Smooth muscle cell (in vitro differentiated cells): ENCODE measurements at regions not wholly inside any gene's neighbourhood (a gene's known extent, or its start where the extent isn't known, plus 50 kb on each side); places are given as distances from the start of the nearest gene placed in this dataset.

ENCODE experiments used
- DNase-seq: peaks from one replicate; lab custom pipeline; 2025; ENCODE audit not compliant: unreplicated experiment; lab: John Stamatoyannopoulos, UW
- H2AFZ ChIP-seq: fragments of 200-600 bp; sonication (generic); 2 replicates; pipeline ENCODE4 v1.6.0; 2016; ENCODE audit warnings: antibody characterized with exemption, low read depth, mild to moderate bottlenecking
- H3F3A ChIP-seq: fragments of 200-600 bp; sonication (generic); 2 replicates; pipeline ENCODE4 v1.6.0; 2017; ENCODE audit warnings: antibody characterized with exemption, low read depth
- H3K27ac ChIP-seq: fragments of 200-600 bp; sonication (generic); 2 replicates; pipeline ENCODE4 v1.5.1; 2016; ENCODE audit warnings: low read depth, mild to moderate bottlenecking
- H3K27me3 ChIP-seq: fragments of 200-600 bp; sonication (generic); 2 replicates; pipeline ENCODE4 v1.6.1; 2016; ENCODE audit warnings: low read depth, mild to moderate bottlenecking
- H3K36me3 ChIP-seq: fragments of 200-600 bp; sonication (generic); 2 replicates; pipeline ENCODE4 v1.5.1; 2016; ENCODE audit warnings: low read depth
- H3K4me1 ChIP-seq: fragments of 200-600 bp; sonication (generic); 2 replicates; pipeline ENCODE4 v1.5.1; 2016; ENCODE audit warnings: low read depth
- H3K4me2 ChIP-seq: fragments of 200-600 bp; sonication (generic); 2 replicates; pipeline ENCODE4 v1.6.0; 2016; ENCODE audit warnings: mild to moderate bottlenecking
- H3K4me3 ChIP-seq: fragments of 200-600 bp; sonication (generic); 2 replicates; pipeline ENCODE4 v1.5.1; 2016; ENCODE audit warnings: mild to moderate bottlenecking
- H3K79me2 ChIP-seq: fragments of 200-600 bp; sonication (generic); 2 replicates; pipeline ENCODE4 v1.6.0; 2016; ENCODE audit warnings: low read depth, mild to moderate bottlenecking
- H3K9ac ChIP-seq: fragments of 200-600 bp; sonication (generic); 2 replicates; pipeline ENCODE4 v1.6.0; 2016; ENCODE audit warnings: low read depth
- H3K9me3 ChIP-seq: fragments of 200-600 bp; sonication (generic); replicated peaks from 2 replicates; pipeline ENCODE4 v1.5.1; 2016; ENCODE audit warnings: low read depth
- H4K20me1 ChIP-seq: fragments of 200-600 bp; sonication (generic); 2 replicates; pipeline ENCODE4 v1.6.0; 2016; ENCODE audit warnings: low read depth
- WGBS: methylation state at CpG from one replicate; pipeline ENCODE4 v1.1.7; 2016; ENCODE audit warnings: low lambda C conversion rate; 5-methylcytosine and 5-hydroxymethylcytosine counted together
- TF ChIP-seq, protein P1 (sequence below): fragments of 200-600 bp; sonication (generic); IDR thresholded peaks from 2 replicates; pipeline ENCODE4 v1.5.1; 2017; ENCODE audit warnings: borderline replicate concordance, mild to moderate bottlenecking, antibody characterized with exemption; ENCODE audit not compliant: insufficient read depth, poor library complexity, severe bottlenecking

DNA sequence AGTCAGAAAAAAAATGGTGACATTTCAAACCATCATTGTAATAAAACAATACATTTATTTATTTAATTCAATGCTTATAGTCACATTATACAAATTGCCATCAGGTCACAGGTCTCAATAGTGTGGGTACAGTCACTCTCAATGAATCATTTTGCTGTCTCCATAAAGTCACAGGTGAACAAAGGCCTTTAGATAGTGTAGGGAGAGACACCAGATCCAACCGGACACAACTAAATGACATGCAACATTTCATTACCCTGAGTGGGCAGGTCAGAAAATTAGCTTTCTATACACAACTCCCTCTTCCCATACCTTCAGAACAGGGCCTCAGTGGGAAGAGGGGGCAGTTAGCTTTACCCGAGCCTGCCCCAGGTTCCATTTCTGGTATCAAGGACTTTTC is 63.2 kb downstream of the STYXL2 start:
- DNase-seq, result no peak
- H3K9ac ChIP-seq, result no peak overlapping the region
- H3K79me2 ChIP-seq, result no peaks in the 10 kb centered on the region
- no peak overlapping the region for H3K27ac ChIP-seq
- no peak overlapping the region for H3K4me3 ChIP-seq
- H3K9me3 ChIP-seq, result no peaks in the 10 kb centered on the region
- 98% methylated on average over 2 of the region's 2 CpGs for WGBS
- H4K20me1 ChIP-seq, result no peaks in the 10 kb centered on the region
- no peak overlapping the region for H2AFZ ChIP-seq
- H3K4me1 ChIP-seq, result no peaks in the 10 kb centered on the region
- no peaks in the 10 kb centered on the region for H3K36me3 ChIP-seq
- TF ChIP-seq, protein P1, sequence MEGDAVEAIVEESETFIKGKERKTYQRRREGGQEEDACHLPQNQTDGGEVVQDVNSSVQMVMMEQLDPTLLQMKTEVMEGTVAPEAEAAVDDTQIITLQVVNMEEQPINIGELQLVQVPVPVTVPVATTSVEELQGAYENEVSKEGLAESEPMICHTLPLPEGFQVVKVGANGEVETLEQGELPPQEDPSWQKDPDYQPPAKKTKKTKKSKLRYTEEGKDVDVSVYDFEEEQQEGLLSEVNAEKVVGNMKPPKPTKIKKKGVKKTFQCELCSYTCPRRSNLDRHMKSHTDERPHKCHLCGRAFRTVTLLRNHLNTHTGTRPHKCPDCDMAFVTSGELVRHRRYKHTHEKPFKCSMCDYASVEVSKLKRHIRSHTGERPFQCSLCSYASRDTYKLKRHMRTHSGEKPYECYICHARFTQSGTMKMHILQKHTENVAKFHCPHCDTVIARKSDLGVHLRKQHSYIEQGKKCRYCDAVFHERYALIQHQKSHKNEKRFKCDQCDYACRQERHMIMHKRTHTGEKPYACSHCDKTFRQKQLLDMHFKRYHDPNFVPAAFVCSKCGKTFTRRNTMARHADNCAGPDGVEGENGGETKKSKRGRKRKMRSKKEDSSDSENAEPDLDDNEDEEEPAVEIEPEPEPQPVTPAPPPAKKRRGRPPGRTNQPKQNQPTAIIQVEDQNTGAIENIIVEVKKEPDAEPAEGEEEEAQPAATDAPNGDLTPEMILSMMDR, result no peak
- no peaks in the 10 kb centered on the region for H3K27me3 ChIP-seq
- H3K4me2 ChIP-seq, result no peak overlapping the region
- H3F3A ChIP-seq, result no peaks in the 10 kb centered on the region

DNA sequence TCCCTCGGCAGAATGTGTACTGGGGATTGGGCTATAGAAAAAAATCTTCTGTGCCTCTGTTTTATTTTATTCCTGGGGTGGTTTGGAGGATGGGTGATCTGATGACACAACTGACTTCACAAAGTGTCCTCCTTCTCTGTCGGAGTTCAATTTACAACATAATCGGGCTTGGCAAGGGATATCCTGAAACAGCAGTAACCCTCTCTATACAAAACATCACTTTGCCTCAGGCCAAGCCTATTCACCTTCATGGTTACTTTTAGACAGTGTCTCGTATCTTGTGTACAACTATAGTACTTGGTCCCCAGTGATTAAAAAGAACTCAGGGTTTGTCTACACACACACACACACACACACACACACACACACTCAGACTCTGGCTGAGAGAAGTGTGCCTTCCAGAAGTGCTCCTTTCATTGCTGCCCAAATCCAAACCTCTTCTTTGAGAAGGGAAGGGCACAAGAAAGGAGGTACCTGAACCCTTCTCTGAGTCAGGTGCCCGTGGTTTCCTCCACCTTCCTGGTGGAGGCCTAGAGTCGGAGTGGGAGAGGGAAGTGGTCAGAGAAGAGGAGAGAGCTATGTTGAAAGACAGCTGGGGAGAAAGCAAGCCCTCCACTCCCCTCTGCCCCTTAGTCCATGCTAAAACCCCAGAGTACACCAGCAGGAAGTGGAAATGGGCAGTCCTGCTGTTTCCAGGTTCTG is 62.4 kb upstream of the POU2F1 start:
- no peaks in the 10 kb centered on the region for H3K79me2 ChIP-seq
- H3K36me3 ChIP-seq, result no peaks in the 10 kb centered on the region
- no peaks in the 10 kb centered on the region for H3K27me3 ChIP-seq
- no peak overlapping the region for H3K9ac ChIP-seq
- no peaks in the 10 kb centered on the region for H3K9me3 ChIP-seq
- H3K4me2 ChIP-seq, result no peak overlapping the region
- WGBS, result 58% methylated on average over 6 of the region's 6 CpGs
- H2AFZ ChIP-seq, result no peak overlapping the region
- no peak overlapping the region for H3K4me3 ChIP-seq
- no peaks in the 10 kb centered on the region for H3F3A ChIP-seq
- TF ChIP-seq, protein P1, result no peak
- H4K20me1 ChIP-seq, result no peaks in the 10 kb centered on the region
- no peak overlapping the region for H3K27ac ChIP-seq
- H3K4me1 ChIP-seq, result peaks cover 8% of the 10 kb centered on the region
- no peak for DNase-seq

DNA sequence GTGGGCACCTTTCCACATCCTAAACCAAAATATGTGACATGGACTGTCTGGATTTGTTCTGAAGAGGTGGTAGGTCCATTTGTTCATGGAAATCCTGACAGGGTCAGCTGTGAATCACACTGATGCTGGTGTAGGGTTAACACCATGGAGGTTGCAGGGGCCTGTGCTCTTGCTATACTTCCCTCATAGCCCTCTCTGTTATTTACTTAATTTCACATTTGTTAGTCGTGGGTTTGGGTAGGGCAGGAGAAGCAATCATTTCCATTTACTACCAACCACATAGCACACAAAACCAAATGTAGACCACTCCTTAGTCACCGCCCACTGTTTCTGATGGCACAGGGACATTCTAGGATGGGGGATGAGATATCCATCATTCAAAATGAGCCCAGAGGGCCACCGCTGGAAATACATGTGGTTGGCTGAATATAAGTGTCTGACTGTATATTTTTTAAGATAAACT is 61.8 kb upstream of the POU2F1 start:
- H3K79me2 ChIP-seq, result no peaks in the 10 kb centered on the region
- TF ChIP-seq, protein P1, result no peak
- no peak overlapping the region for H3K9ac ChIP-seq
- DNase-seq, result no peak
- no peaks in the 10 kb centered on the region for H3K36me3 ChIP-seq
- H3K4me2 ChIP-seq, result no peak overlapping the region
- no peak overlapping the region for H2AFZ ChIP-seq
- peaks cover 14% of the 10 kb centered on the region for H3K4me1 ChIP-seq
- H3K9me3 ChIP-seq, result no peaks in the 10 kb centered on the region
- H3F3A ChIP-seq, result no peaks in the 10 kb centered on the region
- no peak overlapping the region for H3K27ac ChIP-seq
- WGBS, result 94% methylated on average over 3 of the region's 3 CpGs
- no peak overlapping the region for H3K4me3 ChIP-seq
- no peaks in the 10 kb centered on the region for H4K20me1 ChIP-seq
- H3K27me3 ChIP-seq, result no peaks in the 10 kb centered on the region

DNA sequence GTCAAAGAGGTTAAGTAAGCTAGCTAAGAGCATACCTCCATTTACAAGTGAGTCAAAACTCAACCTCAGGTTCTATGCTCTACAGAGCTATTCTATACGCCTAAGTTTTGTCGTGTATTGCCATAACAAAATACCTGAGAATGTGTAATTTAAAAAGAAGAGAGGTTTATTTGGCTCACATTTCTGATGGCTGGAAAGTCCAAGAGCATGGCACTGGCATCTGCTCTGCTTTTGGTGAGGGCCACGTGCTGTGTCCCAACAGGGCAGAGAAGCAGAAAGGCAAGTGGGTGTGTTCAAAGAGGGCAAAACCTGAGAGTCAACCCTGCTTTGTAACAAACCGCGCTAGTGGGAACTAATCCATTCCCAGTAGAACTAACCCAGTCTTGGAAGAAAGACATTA is 60.9 kb upstream of the POU2F1 start:
- Histone ChIP-seq H4K20me1 (no peaks in the 10 kb centered on the region), H3K9me3 (no peaks in the 10 kb centered on the region), H3K4me3 (no peak overlapping the region), H3K9ac (no peak overlapping the region), H3K27me3 (no peaks in the 10 kb centered on the region), H3K79me2 (no peaks in the 10 kb centered on the region), H3K36me3 (no peaks in the 10 kb centered on the region), H2AFZ (no peak overlapping the region), H3K27ac (no peak overlapping the region), H3F3A (no peaks in the 10 kb centered on the region), H3K4me2 (no peak overlapping the region), H3K4me1 (peaks cover 14% of the 10 kb centered on the region)
- DNase-seq, result no peak
- 90% methylated on average over 5 of the region's 5 CpGs for WGBS
- TF ChIP-seq, protein P1, result no peak
